Upper lobe of left lung (tissue), 4 donors: ENCODE measurements at regions not wholly inside any gene's neighbourhood (a gene's known extent, or its start where the extent isn't known, plus 50 kb on each side); places are given as distances from the start of the nearest gene placed in this dataset.

Experiments used
- CTCF ChIP-seq, 6 experiments: fragments of 450-650 bp in 4 of 6; fragments of 200-600 bp in 2 of 6; sonication (generic) in 2 of 6; IDR thresholded peaks; one replicate each; pipeline ENCODE4 v1.5.1; 2016 to 2019; ENCODE audit warnings: antibody characterized with exemption in 6 of 6
- POLR2A ChIP-seq, 4 donors: fragments of 450-650 bp; IDR thresholded peaks; one replicate each; pipeline ENCODE4 v1.5.1; 2016 to 2017; ENCODE audit warnings: antibody characterized with exemption in 4 of 4, mild to moderate bottlenecking in 2 of 4

GRCh38 chr4:105042451-105042850 lies 104.2 kb upstream of the TET2 start:
- no peak for TF ChIP-seq CTCF (IDR thresholded peaks at IDR 0.05)
- no peak for TF ChIP-seq POLR2A (IDR thresholded peaks at IDR 0.05)
